Spinal cord (tissue), 9 donors: ENCODE measurements at regions not wholly inside any gene's neighbourhood (a gene's known extent, or its start where the extent isn't known, plus 50 kb on each side); places are given as distances from the start of the nearest gene placed in this dataset.
"Not testable (repeated sequence)": the region's sequence is repeated elsewhere in the genome, so short reads cannot be mapped to it uniquely, and the experiment has no call there.

Experiments
- DNase-seq, 6 donors: peaks; one replicate each; pipeline versions ENCODE4 v3.0.0 to v3.0.0-alpha.2; 2013 to 2015; ENCODE audit warnings: low spot score in 6 of 6, low read depth in 4 of 6
- H3K27ac ChIP-seq: one replicate; pipeline ENCODE4 v1.5.1; 2013; ENCODE audit warnings: low read depth, low read length, control low read depth
- H3K27me3 ChIP-seq: one replicate; pipeline ENCODE4 v1.6.1; 2013; ENCODE audit warnings: low read length; ENCODE audit not compliant: control insufficient read depth, insufficient read depth
- H3K36me3 ChIP-seq: one replicate; pipeline ENCODE4 v1.6.1; 2013; ENCODE audit warnings: low read length; ENCODE audit not compliant: control insufficient read depth, insufficient read depth
- H3K4me1 ChIP-seq: one replicate; pipeline ENCODE4 v1.6.1; 2013; ENCODE audit warnings: low read length; ENCODE audit not compliant: control insufficient read depth, insufficient read depth
- H3K4me3 ChIP-seq: one replicate; pipeline ENCODE4 v1.5.1; 2013; ENCODE audit warnings: low read depth, low read length, control low read depth
- H3K9me3 ChIP-seq: one replicate; pipeline ENCODE4 v1.6.1; 2013; ENCODE audit warnings: low read length; ENCODE audit not compliant: control insufficient read depth, insufficient read depth
- WGBS: methylation state at CpG from one replicate; pipeline ENCODE4 v1.1.5; 2013; ENCODE audit warnings: missing lambda C conversion rate; ENCODE audit not compliant: insufficient coverage; 5-methylcytosine and 5-hydroxymethylcytosine counted together
- donor health status: healthy.

DNA sequence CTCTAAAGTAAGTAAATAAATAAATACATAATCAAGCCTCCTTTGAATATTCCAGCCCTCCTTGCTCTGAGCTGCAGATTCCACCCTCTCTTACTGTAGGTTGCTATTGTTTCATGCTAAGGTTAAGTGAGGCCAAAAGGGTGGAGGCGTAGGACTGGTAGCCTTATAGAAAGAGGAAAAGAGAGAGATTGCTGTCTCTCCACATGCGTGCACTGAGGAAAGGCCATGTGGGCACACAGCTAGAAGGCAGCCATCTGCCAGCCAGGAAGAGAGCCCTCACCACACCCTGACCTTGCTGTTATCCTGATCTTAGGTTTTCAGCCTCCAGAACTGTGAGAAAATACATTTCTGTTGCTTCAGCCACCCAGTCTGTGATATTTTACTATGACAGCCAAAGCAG, 52.0 kb upstream of the GPCPD1 start:
- 80% methylated on average over 2 of the region's 2 CpGs for WGBS

GRCh38 chr20:5660756-5661155, 50.0 kb upstream of the GPCPD1 start:
- not testable (repeated sequence) for H3K27me3 ChIP-seq, H3K9me3 ChIP-seq, H3K27ac ChIP-seq, H3K4me3 ChIP-seq, H3K36me3 ChIP-seq, DNase-seq
- 94% methylated on average over 3 of the region's 8 CpGs for WGBS
- H3K4me1 ChIP-seq = peaks cover 31% of the 10 kb centered on the region

More for the DNA sequence above, 52.0 kb upstream of the GPCPD1 start:
- H3K4me1 ChIP-seq = peaks cover 22% of the 10 kb centered on the region
- no peaks in the 10 kb centered on the region for H3K27me3 ChIP-seq
- H3K36me3 ChIP-seq = no peaks in the 10 kb centered on the region
- DNase-seq = no peak
- no peak overlapping the region for H3K27ac ChIP-seq
- no peaks in the 10 kb centered on the region for H3K9me3 ChIP-seq
- no peak overlapping the region for H3K4me3 ChIP-seq
